ENCODE measurements at regions not wholly inside any gene's neighbourhood (a gene's known extent, or its start where the extent isn't known, plus 50 kb on each side); places are given as distances from the start of the nearest gene placed in this dataset.

DNA sequence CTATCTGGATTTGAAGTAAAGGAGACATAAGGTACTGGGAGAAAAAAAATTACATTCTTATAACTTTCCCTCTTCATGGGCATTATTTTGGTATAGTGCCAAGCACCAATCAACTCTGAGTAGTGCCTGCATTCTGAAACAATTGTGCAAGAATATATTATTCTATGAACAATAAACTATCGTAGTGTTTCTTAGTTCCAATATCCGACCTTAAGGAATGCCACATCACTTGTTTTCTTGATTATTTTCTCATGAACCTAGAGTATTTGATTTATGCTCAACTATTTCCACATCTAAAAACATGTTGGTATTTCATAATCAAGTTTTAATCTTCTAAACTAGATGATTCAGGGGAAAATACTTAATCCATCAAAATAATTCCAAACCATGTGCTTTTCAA, 294.4 kb upstream of the TBX18 start:
- no peak for DNase-seq (ENCODE audit: extremely low read depth in 1 of 4, low spot score in 3 of 4)
- no TSS peak for BruUV-seq (replicated peaks)

DNA sequence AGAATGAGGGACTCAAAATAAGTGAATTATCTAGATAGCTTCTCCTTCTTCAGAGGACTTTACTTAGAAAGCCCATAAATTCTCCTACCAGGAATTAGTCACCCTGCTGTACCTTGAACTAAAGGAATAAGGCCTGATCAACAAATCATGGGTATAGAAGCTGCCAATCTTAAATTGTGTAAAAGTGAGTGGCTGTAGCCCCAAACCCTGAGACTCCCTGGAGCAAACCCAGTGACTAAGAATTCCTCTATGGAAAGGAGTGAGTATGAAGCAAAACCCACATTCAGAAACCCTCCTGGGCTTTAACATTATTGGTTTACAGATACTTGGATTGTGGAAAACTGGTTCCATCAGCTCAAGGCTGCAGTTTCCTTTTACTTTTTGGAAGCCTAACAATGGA, 285.8 kb upstream of the TBX18 start:
- Histone ChIP-seq H3K4me1 (replicated peaks in 1 of 2; ENCODE audit: control insufficient read depth in 2 of 2, insufficient read depth in 2 of 2, low read length in 2 of 2) (no peaks in the 10 kb centered on the region), H2AFZ (ENCODE audit: low read depth, low read length) (no peak overlapping the region), H3K9ac (ENCODE audit: insufficient read depth in 1 of 2, low read depth in 2 of 2, low read length in 2 of 2) (no peak overlapping the region), H3K9me1 (ENCODE audit: control insufficient read depth, insufficient read depth, low read length) (no peaks in the 10 kb centered on the region), H3K36me3 (ENCODE audit: control insufficient read depth, insufficient read depth, low read length) (no peaks in the 10 kb centered on the region), H3K4me3 (no peak overlapping the region), H3K79me2 (ENCODE audit: control insufficient read depth, insufficient read depth, low read length) (no peaks in the 10 kb centered on the region), H3K27me3 (ENCODE audit: control insufficient read depth in 2 of 2, insufficient read depth in 2 of 2, low read length in 2 of 2) (no peaks in the 10 kb centered on the region), H3K9me3 (replicated peaks; ENCODE audit: control insufficient read depth, insufficient read depth, low read depth, low read length) (no peaks in the 10 kb centered on the region), H4K20me1 (replicated peaks; ENCODE audit: control insufficient read depth, insufficient read depth, low read length) (no peaks in the 10 kb centered on the region), H3K27ac (ENCODE audit: extremely low read depth, low read depth, low read length) (no peak overlapping the region), H3K4me2 (ENCODE audit: insufficient read depth, low read length) (no peak overlapping the region)
- in situ Hi-C loops (cut with MboI) (no loop called here), intact Hi-C loops (cut with micrococcal nuclease) (no loop called here)
- ATAC-seq, result no peak
- POLR2A ChIA-PET, result no interaction called here
- no TSS peak for BruUV-seq (replicated peaks)
- TF ChIP-seq SMARCB1 (IDR thresholded peaks at IDR 0.05; ENCODE audit: insufficient read length, low read depth) (no peak), CBFA2T3 (IDR thresholded peaks at IDR 0.05) (no peak), MEIS2 (IDR thresholded peaks at IDR 0.05; ENCODE audit: partially characterized antibody) (no peak), DPF2 (IDR thresholded peaks at IDR 0.05) (no peak), PTBP1 (IDR thresholded peaks at IDR 0.05; ENCODE audit: low read depth, low read length) (no peak)
- TF ChIP-seq, protein P1, sequence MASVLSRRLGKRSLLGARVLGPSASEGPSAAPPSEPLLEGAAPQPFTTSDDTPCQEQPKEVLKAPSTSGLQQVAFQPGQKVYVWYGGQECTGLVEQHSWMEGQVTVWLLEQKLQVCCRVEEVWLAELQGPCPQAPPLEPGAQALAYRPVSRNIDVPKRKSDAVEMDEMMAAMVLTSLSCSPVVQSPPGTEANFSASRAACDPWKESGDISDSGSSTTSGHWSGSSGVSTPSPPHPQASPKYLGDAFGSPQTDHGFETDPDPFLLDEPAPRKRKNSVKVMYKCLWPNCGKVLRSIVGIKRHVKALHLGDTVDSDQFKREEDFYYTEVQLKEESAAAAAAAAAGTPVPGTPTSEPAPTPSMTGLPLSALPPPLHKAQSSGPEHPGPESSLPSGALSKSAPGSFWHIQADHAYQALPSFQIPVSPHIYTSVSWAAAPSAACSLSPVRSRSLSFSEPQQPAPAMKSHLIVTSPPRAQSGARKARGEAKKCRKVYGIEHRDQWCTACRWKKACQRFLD (CRISPR knock-in tag; IDR thresholded peaks at IDR 0.05), result no peak
- TF ChIP-seq, protein P2, sequence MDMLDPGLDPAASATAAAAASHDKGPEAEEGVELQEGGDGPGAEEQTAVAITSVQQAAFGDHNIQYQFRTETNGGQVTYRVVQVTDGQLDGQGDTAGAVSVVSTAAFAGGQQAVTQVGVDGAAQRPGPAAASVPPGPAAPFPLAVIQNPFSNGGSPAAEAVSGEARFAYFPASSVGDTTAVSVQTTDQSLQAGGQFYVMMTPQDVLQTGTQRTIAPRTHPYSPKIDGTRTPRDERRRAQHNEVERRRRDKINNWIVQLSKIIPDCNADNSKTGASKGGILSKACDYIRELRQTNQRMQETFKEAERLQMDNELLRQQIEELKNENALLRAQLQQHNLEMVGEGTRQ (CRISPR knock-in tag; IDR thresholded peaks at IDR 0.05), result no peak
- CTCF ChIA-PET (ENCODE audit: low intra/inter-chr PET ratio), result no interaction called here
- DNase-seq (ENCODE audit: extremely low read depth in 1 of 4, low spot score in 3 of 4), result no peak
- no peak for FAIRE-seq

More for the DNA sequence above, 294.4 kb upstream of the TBX18 start:
- in situ Hi-C loops (cut with MboI) (no loop called here), intact Hi-C loops (cut with micrococcal nuclease) (no loop called here)
- ATAC-seq, result no peak
- no peak overlapping the region for H3K27ac ChIP-seq (ENCODE audit: extremely low read depth, low read depth, low read length)
- H3K9ac ChIP-seq (ENCODE audit: insufficient read depth in 1 of 2, low read depth in 2 of 2, low read length in 2 of 2), result no peak overlapping the region
- H3K4me1 ChIP-seq (replicated peaks in 1 of 2; ENCODE audit: control insufficient read depth in 2 of 2, insufficient read depth in 2 of 2, low read length in 2 of 2), result no peaks in the 10 kb centered on the region
- 0% methylated on average over 2 of the region's 2 CpGs for WGBS (ENCODE audit: insufficient coverage, low coverage, missing lambda C conversion rate)
- no peak overlapping the region for H3K4me3 ChIP-seq
- ChIA-PET POLR2A (no interaction called here), CTCF (ENCODE audit: low intra/inter-chr PET ratio) (no interaction called here)
- H3K4me2 ChIP-seq (ENCODE audit: insufficient read depth, low read length), result no peak overlapping the region
- no peaks in the 10 kb centered on the region for H3K79me2 ChIP-seq (ENCODE audit: control insufficient read depth, insufficient read depth, low read length)
- no peaks in the 10 kb centered on the region for H4K20me1 ChIP-seq (replicated peaks; ENCODE audit: control insufficient read depth, insufficient read depth, low read length)
- no peaks in the 10 kb centered on the region for H3K9me3 ChIP-seq (replicated peaks; ENCODE audit: control insufficient read depth, insufficient read depth, low read depth, low read length)
- no peak overlapping the region for H2AFZ ChIP-seq (ENCODE audit: low read depth, low read length)
- H3K36me3 ChIP-seq (ENCODE audit: control insufficient read depth, insufficient read depth, low read length), result no peaks in the 10 kb centered on the region
- TF ChIP-seq SRF (CRISPR knock-in tag; IDR thresholded peaks at IDR 0.05) (no peak), EWSR1 (IDR thresholded peaks at IDR 0.05; ENCODE audit: borderline replicate concordance, low read depth, partially characterized antibody) (no peak), ZNF551 (CRISPR knock-in tag; IDR thresholded peaks at IDR 0.05) (no peak), EP400 (IDR thresholded peaks at IDR 0.05) (no peak), POLR2B (IDR thresholded peaks at IDR 0.05; ENCODE audit: low read depth, partially characterized antibody) (no peak)
- no peaks in the 10 kb centered on the region for H3K27me3 ChIP-seq (ENCODE audit: control insufficient read depth in 2 of 2, insufficient read depth in 2 of 2, low read length in 2 of 2)
- FAIRE-seq, result no peak
- no peaks in the 10 kb centered on the region for H3K9me1 ChIP-seq (ENCODE audit: control insufficient read depth, insufficient read depth, low read length)

All from K562 (cell line).